Heart left ventricle (tissue), 13 donors: ENCODE measurements at regions not wholly inside any gene's neighbourhood (a gene's known extent, or its start where the extent isn't known, plus 50 kb on each side); places are given as distances from the start of the nearest gene placed in this dataset.

Experiments used
- CTCF ChIP-seq, 12 donors: fragments of 200-600 bp; sonication (generic) in 4 of 12; IDR thresholded peaks; one replicate each; pipeline versions ENCODE4 v1.5.0 to v1.8.0; 2018 to 2022; ENCODE audit warnings: antibody characterized with exemption in 12 of 12, mild to moderate bottlenecking in 5 of 12
- POLR2A ChIP-seq, 2 donors: fragments of 450-650 bp; IDR thresholded peaks; one replicate each; pipeline ENCODE4 v1.6.1; 2017; ENCODE audit warnings: antibody characterized with exemption in 2 of 2, mild to moderate bottlenecking in 2 of 2, moderate library complexity in 2 of 2
- donor health status: ischemic (EF 13 %, LVEDD 7.1; RV severe dilation, severe dysfunction).
- donor health status: DM: no; HTN: yes; CAD: no.
- donor health status: DM: no; HTN: no; CAD: no.
- donor health status: ischemic (EF 25% LVEDD 6.9; RV normal size, moderate dysfunction).
- donor health status: ischemic (EF 25% LVEDD 5.7; RV mildly dilated, moderate dysfunction).
- donor health status: ischemic (EF 35%, LVEDD 5.7; RV mildly dilated, moderate dysfunction).
- donor health status: nonischemic (EF 11% LVEDD 7.7; RV severe dilation, severe dysfunction).
- donor health status: DM: yes; HTN: yes; CAD: no.
- donor health status: PGD.
- donor health status: ischemic (EF 29% LVEDD 5.4; RV normal size, mild dysfunction).
- donor health status: nonischemic (EF 23%, LVEDD 6.1; RV moderate dilation, normal function).

DNA sequence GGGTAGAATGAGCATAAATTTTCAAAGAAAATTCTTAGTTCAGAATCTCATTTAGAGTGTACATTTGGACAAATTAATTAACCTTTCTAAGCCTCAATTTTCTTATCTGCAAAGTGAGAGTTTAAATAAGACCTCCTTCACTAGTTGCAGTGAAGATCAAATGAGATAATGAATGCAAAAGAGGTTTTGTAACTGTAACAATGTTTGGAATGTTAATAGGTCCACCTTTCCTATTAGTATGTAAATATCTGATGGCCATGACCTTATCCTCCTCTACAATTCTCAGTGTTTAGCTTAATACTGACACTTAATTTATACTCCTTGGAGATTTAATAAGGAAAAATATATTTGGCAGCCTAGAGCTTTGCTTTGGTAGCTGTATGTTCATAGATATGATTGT lies 138.8 kb downstream of the GABRG1 start:
- TF ChIP-seq CTCF (IDR thresholded peaks at IDR 0.05) (no peak), POLR2A (IDR thresholded peaks at IDR 0.05) (no peak)
